Adrenal gland (tissue), 9 donors: ENCODE measurements at regions not wholly inside any gene's neighbourhood (a gene's known extent, or its start where the extent isn't known, plus 50 kb on each side); places are given as distances from the start of the nearest gene placed in this dataset.

Experiments used
- DNase-seq, 7 donors: peaks; one replicate each; pipeline ENCODE4 v3.0.0-alpha.2; 2019 to 2020
- H3K27ac ChIP-seq, 5 donors: fragments of 200-600 bp; sonication (generic) in 4 of 5; 1 replicate in 3 of 5; 2 replicates in 2 of 5; pipeline versions ENCODE4 v1.5.1 to v1.8.0; 2016 to 2020; ENCODE audit warnings: mild to moderate bottlenecking in 1 of 5
- H3K27me3 ChIP-seq: fragments of 200-600 bp; 2 replicates; pipeline ENCODE4 v1.8.0; 2021
- H3K36me3 ChIP-seq, 2 donors: fragments of 200-600 bp; replicated peaks in 1 of 2; 1 replicate in 1 of 2; 2 replicates in 1 of 2; pipeline versions ENCODE4 v1.5.1 to v1.8.0; 2018 to 2022
- H3K4me1 ChIP-seq, 2 donors: fragments of 200-600 bp; replicated peaks in 1 of 2; 1 replicate in 1 of 2; 2 replicates in 1 of 2; pipeline versions ENCODE4 v1.5.1 to v1.8.0; 2018 to 2021
- H3K4me3 ChIP-seq, 4 donors: fragments of 200-600 bp; sonication (generic) in 3 of 4; one replicate each; pipeline ENCODE4 v1.5.1; 2016 to 2018
- H3K9me3 ChIP-seq, 3 donors: fragments of 200-600 bp; sonication (generic) in 1 of 3; replicated peaks in 1 of 3; 1 replicate in 2 of 3; 2 replicates in 1 of 3; pipeline versions ENCODE4 v1.5.1 to v1.8.0; 2016 to 2021
- CTCF ChIP-seq, 6 experiments: fragments of 450-650 bp in 4 of 6; fragments of 200-600 bp in 2 of 6; sonication (generic) in 1 of 6; IDR thresholded peaks; 1 replicate in 5 of 6; 2 replicates in 1 of 6; pipeline versions ENCODE4 v1.5.1 to v1.8.0; 2016 to 2021; ENCODE audit warnings: antibody characterized with exemption in 6 of 6, mild to moderate bottlenecking in 2 of 6, moderate library complexity in 1 of 6
- POLR2A ChIP-seq, 2 donors: fragments of 450-650 bp; IDR thresholded peaks; one replicate each; pipeline ENCODE4 v1.6.1; 2017; ENCODE audit warnings: antibody characterized with exemption in 2 of 2, mild to moderate bottlenecking in 2 of 2, moderate library complexity in 1 of 2
- WGBS, 4 donors: extraction: QIAGEN DNeasy Blood & Tissue Kit in 2 of 4; methylation state at CpG; one replicate each; pipeline versions ENCODE4 v1.1.5 to v1.1.7; 2013 to 2017; 5-methylcytosine and 5-hydroxymethylcytosine counted together
- intact Hi-C, 2 donors: fragments of 100-400 bp; cut with DNase I; formaldehyde crosslinking; loops; one replicate each; pipeline versions ENCODE4 v1.14.1 to v1.15.0; 2022 to 2023
- donor health status: healthy with polysubstance abuse.
- donor health status: Bipolar disorder and iron deficiency.
- donor health status: DM: yes; HTN: yes; CAD: no.
- donor health status: DM: no; HTN: no; CAD: no.
- donor health status: DM: no; HTN: no; CAD: no.

- intact Hi-C loops = no loop called here
- TF ChIP-seq POLR2A (IDR thresholded peaks at IDR 0.05) = no peak
- TF ChIP-seq CTCF (IDR thresholded peaks at IDR 0.05) = no peak
- Histone ChIP-seq H3K36me3 (no peaks in the 10 kb centered on the region), H3K9me3 (no peaks in the 10 kb centered on the region), H3K4me3 (no peak overlapping the region), H3K27ac (no peak overlapping the region), H3K4me1 (no peaks in the 10 kb centered on the region), H3K27me3 (no peaks in the 10 kb centered on the region)
- 46 to 52% (median 49%) methylated on average over 5 to 6 of the region's 6 CpGs for WGBS, 4 donors
- DNase-seq = no peak
Measured at GRCh38 chr10:4708123-4708759, 117.8 kb upstream of the AKR1E2 start.

- H3K36me3 ChIP-seq = no peaks in the 10 kb centered on the region
- H3K27ac ChIP-seq = no peak overlapping the region
- no peaks in the 10 kb centered on the region for H3K27me3 ChIP-seq
- no peak overlapping the region for H3K4me3 ChIP-seq
- 66 to 79% (median 73%) methylated on average over 2 of the region's 2 CpGs for WGBS, 4 donors
- H3K4me1 ChIP-seq = no peaks in the 10 kb centered on the region
- intact Hi-C loops = no loop called here
- TF ChIP-seq CTCF (IDR thresholded peaks at IDR 0.05) = no peak
- no peak for TF ChIP-seq POLR2A (IDR thresholded peaks at IDR 0.05)
- no peak for DNase-seq
- no peaks in the 10 kb centered on the region for H3K9me3 ChIP-seq
Measured at GRCh38 chr10:4707221-4707620, 118.8 kb upstream of the AKR1E2 start.

GRCh38 chr10:4704034-4704545, 121.9 kb upstream of the AKR1E2 start:
- no peaks in the 10 kb centered on the region for H3K4me1 ChIP-seq
- no peaks in the 10 kb centered on the region for H3K9me3 ChIP-seq
- no peak for DNase-seq
- no peak for TF ChIP-seq POLR2A (IDR thresholded peaks at IDR 0.05)
- no peak for TF ChIP-seq CTCF (IDR thresholded peaks at IDR 0.05)
- H3K36me3 ChIP-seq = no peaks in the 10 kb centered on the region
- no peak overlapping the region for H3K4me3 ChIP-seq
- H3K27ac ChIP-seq = no peak overlapping the region
- no peaks in the 10 kb centered on the region for H3K27me3 ChIP-seq
- 24 to 56% (median 42%) methylated on average over 2 of the region's 2 CpGs for WGBS, 4 donors
- intact Hi-C loops = no loop called here

- Histone ChIP-seq H3K4me3 (no peak overlapping the region), H3K27ac (no peak overlapping the region), H3K4me1 (no peaks in the 10 kb centered on the region), H3K27me3 (no peaks in the 10 kb centered on the region), H3K36me3 (no peaks in the 10 kb centered on the region), H3K9me3 (no peaks in the 10 kb centered on the region)
- 71 to 83% (median 76%) methylated on average over 4 of the region's 4 CpGs for WGBS, 4 donors
- no peak for TF ChIP-seq CTCF (IDR thresholded peaks at IDR 0.05)
- no peak for TF ChIP-seq POLR2A (IDR thresholded peaks at IDR 0.05)
- intact Hi-C loops = no loop called here
- DNase-seq = no peak
Measured at GRCh38 chr10:4701016-4701415, 125.0 kb upstream of the AKR1E2 start.
